OCI-LY3 (cell line): ENCODE measurements at regions not wholly inside any gene's neighbourhood (a gene's known extent, or its start where the extent isn't known, plus 50 kb on each side); places are given as distances from the start of the nearest gene placed in this dataset.

Source experiments
- EZH2phosphoT487 ChIP-seq: fragments of 200-600 bp; shearing (Covaris generic); IDR thresholded peaks from 2 replicates; pipeline ENCODE4 v1.6.1; 2018; ENCODE audit warnings: antibody characterized with exemption, mixed run types, low read depth
- TF ChIP-seq, protein P1 (sequence below): fragments of 200-600, 300-600 bp; sonication (generic); IDR thresholded peaks from 2 replicates; pipeline ENCODE4 v1.5.1; 2014; ENCODE audit warnings: antibody characterized with exemption, low read length, low read depth

DNA sequence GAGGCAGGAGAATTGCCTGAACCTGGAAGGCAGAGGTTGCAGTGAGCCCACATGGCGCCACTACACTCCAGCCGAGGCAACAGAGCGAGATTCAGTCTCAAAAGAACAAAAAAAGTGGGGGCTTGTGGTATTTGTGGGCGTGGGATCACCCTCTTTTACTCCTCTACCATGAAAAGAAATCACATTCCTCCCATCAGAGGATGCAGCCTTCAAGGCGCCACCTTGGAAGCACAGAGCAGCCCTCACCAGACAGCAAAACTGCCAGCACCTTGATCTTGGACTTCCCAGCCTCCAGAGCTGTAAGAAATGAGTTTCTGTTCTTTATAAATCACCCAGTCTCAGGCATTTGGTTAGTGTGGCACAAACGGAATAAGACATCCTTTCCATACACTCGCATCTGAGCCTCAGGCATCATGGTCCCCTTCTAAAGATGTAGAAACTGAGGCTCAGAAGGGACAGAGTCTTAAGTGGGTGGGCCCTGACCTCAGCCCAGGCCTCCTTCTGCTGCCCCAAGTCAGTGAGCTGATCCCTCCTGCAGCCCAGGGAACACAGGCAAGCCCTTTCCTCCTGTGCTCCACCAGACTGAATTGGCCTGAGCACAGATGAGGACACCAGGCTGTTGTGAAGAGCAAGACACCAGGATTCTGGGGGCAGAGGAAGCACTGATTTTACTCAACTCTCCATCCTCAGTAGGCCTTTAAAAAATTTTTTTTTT is 201.7 kb upstream of the LINGO1 start:
- TF ChIP-seq, protein P1, sequence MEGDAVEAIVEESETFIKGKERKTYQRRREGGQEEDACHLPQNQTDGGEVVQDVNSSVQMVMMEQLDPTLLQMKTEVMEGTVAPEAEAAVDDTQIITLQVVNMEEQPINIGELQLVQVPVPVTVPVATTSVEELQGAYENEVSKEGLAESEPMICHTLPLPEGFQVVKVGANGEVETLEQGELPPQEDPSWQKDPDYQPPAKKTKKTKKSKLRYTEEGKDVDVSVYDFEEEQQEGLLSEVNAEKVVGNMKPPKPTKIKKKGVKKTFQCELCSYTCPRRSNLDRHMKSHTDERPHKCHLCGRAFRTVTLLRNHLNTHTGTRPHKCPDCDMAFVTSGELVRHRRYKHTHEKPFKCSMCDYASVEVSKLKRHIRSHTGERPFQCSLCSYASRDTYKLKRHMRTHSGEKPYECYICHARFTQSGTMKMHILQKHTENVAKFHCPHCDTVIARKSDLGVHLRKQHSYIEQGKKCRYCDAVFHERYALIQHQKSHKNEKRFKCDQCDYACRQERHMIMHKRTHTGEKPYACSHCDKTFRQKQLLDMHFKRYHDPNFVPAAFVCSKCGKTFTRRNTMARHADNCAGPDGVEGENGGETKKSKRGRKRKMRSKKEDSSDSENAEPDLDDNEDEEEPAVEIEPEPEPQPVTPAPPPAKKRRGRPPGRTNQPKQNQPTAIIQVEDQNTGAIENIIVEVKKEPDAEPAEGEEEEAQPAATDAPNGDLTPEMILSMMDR = no peak
- TF ChIP-seq EZH2phosphoT487 = no peak
